ENCODE measurements at regions not wholly inside any gene's neighbourhood (a gene's known extent, or its start where the extent isn't known, plus 50 kb on each side); places are given as distances from the start of the nearest gene placed in this dataset.

- TF ChIP-seq, protein P1, sequence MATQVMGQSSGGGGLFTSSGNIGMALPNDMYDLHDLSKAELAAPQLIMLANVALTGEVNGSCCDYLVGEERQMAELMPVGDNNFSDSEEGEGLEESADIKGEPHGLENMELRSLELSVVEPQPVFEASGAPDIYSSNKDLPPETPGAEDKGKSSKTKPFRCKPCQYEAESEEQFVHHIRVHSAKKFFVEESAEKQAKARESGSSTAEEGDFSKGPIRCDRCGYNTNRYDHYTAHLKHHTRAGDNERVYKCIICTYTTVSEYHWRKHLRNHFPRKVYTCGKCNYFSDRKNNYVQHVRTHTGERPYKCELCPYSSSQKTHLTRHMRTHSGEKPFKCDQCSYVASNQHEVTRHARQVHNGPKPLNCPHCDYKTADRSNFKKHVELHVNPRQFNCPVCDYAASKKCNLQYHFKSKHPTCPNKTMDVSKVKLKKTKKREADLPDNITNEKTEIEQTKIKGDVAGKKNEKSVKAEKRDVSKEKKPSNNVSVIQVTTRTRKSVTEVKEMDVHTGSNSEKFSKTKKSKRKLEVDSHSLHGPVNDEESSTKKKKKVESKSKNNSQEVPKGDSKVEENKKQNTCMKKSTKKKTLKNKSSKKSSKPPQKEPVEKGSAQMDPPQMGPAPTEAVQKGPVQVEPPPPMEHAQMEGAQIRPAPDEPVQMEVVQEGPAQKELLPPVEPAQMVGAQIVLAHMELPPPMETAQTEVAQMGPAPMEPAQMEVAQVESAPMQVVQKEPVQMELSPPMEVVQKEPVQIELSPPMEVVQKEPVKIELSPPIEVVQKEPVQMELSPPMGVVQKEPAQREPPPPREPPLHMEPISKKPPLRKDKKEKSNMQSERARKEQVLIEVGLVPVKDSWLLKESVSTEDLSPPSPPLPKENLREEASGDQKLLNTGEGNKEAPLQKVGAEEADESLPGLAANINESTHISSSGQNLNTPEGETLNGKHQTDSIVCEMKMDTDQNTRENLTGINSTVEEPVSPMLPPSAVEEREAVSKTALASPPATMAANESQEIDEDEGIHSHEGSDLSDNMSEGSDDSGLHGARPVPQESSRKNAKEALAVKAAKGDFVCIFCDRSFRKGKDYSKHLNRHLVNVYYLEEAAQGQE (IDR thresholded peaks at IDR 0.05; ENCODE audit: low read depth): no peak
- TF ChIP-seq FOSL1 (IDR thresholded peaks at IDR 0.05; ENCODE audit: low read depth): no peak
- no peak for TF ChIP-seq SIN3A (IDR thresholded peaks at IDR 0.05; ENCODE audit: low read depth)
- no peak for TF ChIP-seq ZFX (IDR thresholded peaks at IDR 0.05)
- no peak for TF ChIP-seq YY1 (IDR thresholded peaks at IDR 0.05; ENCODE audit: extremely low read depth, insufficient replicate concordance, low read depth, low read length)
- TF ChIP-seq SP1 (IDR thresholded peaks at IDR 0.05; ENCODE audit: low read depth): no peak
- TF ChIP-seq EZH2phosphoT487 (IDR thresholded peaks at IDR 0.05; ENCODE audit: borderline replicate concordance): no peak
- TF ChIP-seq CBX3 (IDR thresholded peaks at IDR 0.05; ENCODE audit: low read depth): no peak
- no peak for TF ChIP-seq JUND (IDR thresholded peaks at IDR 0.05)
- no peak for TF ChIP-seq RAD21 (IDR thresholded peaks at IDR 0.05; ENCODE audit: low read depth)
Observed at GRCh38 chr2:192773044-192773443, 578.3 kb upstream of the TMEFF2 start (continued).

GRCh38 chr2:192749611-192750200 is 555.0 kb upstream of the TMEFF2 start:
- H3K36me3 ChIP-seq (ENCODE audit: control insufficient read depth in 1 of 2, insufficient read depth in 2 of 2, low read length in 2 of 2): no peaks in the 10 kb centered on the region
- intact Hi-C loops (cut with micrococcal nuclease): no loop called here
- BruUV-seq (replicated peaks): no TSS peak
- H3K9me2 ChIP-seq (ENCODE audit: insufficient read depth): no peaks in the 10 kb centered on the region
- ChIA-PET POLR2A (no interaction called here), RAD21 (ENCODE audit: low non-redundant PET in 1 of 2, low total read pairs in 2 of 2, uncharacterized antibody in 2 of 2, unreplicated experiment in 2 of 2) (no interaction called here), CTCF (interaction anchor here (0.6 to 1.4 kb wide), 10 partner anchors 8 to 937 kb away, joined by 3 to 15 read pairs (median 4); no protein-coding TSS in a partner anchor)
- no peaks in the 10 kb centered on the region for H3K4me1 ChIP-seq (ENCODE audit: control insufficient read depth in 1 of 2, insufficient read depth in 2 of 2, low read length in 2 of 2)
- no peak overlapping the region for H3K4me2 ChIP-seq (ENCODE audit: low read length)
- H4K20me1 ChIP-seq (ENCODE audit: insufficient read depth): no peaks in the 10 kb centered on the region; the same call in 1 of the 2 replicates
- no peak overlapping the region for H3K4me3 ChIP-seq (replicated peaks in 1 of 2; ENCODE audit: low read depth in 1 of 2, low read length in 2 of 2)
- DNase-seq (ENCODE audit: low read depth, low spot score): peak; percentile 31
- H3K9ac ChIP-seq (ENCODE audit: low read length): no peak overlapping the region
- no peaks in the 10 kb centered on the region for H3K79me2 ChIP-seq (ENCODE audit: insufficient read depth, low read length)
- H3K9me3 ChIP-seq (ENCODE audit: control insufficient read depth in 1 of 2, insufficient read depth in 1 of 2, low read depth in 1 of 2, low read length in 2 of 2): no peaks in the 10 kb centered on the region
- H2AFZ ChIP-seq (ENCODE audit: low read depth, low read length, poor library complexity, severe bottlenecking): peak overlapping the region; percentile 57
- H3K27ac ChIP-seq (ENCODE audit: low read depth, low read length): no peak overlapping the region
- H3K27me3 ChIP-seq (ENCODE audit: insufficient read depth, low read length): no peaks in the 10 kb centered on the region
- ATAC-seq: peak; percentile 95
- TF ChIP-seq EZH2 (IDR thresholded peaks at IDR 0.05): no peak
- TF ChIP-seq YY1 (IDR thresholded peaks at IDR 0.05; ENCODE audit: extremely low read depth, insufficient replicate concordance, low read depth, low read length): no peak
- TF ChIP-seq SIN3A (IDR thresholded peaks at IDR 0.05; ENCODE audit: low read depth): no peak
- TF ChIP-seq, protein P2, sequence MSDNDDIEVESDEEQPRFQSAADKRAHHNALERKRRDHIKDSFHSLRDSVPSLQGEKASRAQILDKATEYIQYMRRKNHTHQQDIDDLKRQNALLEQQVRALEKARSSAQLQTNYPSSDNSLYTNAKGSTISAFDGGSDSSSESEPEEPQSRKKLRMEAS (IDR thresholded peaks at IDR 0.05): no peak
- no peak for TF ChIP-seq POLR2A (IDR thresholded peaks at IDR 0.05; ENCODE audit: borderline replicate concordance, extremely low read depth, insufficient read depth, insufficient read length)
- TF ChIP-seq, protein P3, sequence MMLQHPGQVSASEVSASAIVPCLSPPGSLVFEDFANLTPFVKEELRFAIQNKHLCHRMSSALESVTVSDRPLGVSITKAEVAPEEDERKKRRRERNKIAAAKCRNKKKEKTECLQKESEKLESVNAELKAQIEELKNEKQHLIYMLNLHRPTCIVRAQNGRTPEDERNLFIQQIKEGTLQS (IDR thresholded peaks at IDR 0.05): no peak
- TF ChIP-seq SP1 (IDR thresholded peaks at IDR 0.05; ENCODE audit: low read depth): no peak
- TF ChIP-seq RAD21 (IDR thresholded peaks at IDR 0.05; ENCODE audit: low read depth): peak; percentile 57
- TF ChIP-seq FOSL1 (IDR thresholded peaks at IDR 0.05; ENCODE audit: low read depth): no peak
- TF ChIP-seq ZFX (IDR thresholded peaks at IDR 0.05): no peak
- no peak for TF ChIP-seq POLR2AphosphoS5 (IDR thresholded peaks at IDR 0.05; ENCODE audit: low read depth, low read length)
- TF ChIP-seq JUND (IDR thresholded peaks at IDR 0.05): no peak
- TF ChIP-seq CTCF (IDR thresholded peaks at IDR 0.05 in 2 of 3, conservative IDR thresholded peaks at IDR 0.05 in 1 of 3; ENCODE audit: borderline replicate concordance in 1 of 3, insufficient read depth in 1 of 3, low read depth in 2 of 3, low read length in 2 of 3): peak; percentile 31 to 58 (median 47); a peak in 5 of 6 replicates
- TF ChIP-seq, protein P4, sequence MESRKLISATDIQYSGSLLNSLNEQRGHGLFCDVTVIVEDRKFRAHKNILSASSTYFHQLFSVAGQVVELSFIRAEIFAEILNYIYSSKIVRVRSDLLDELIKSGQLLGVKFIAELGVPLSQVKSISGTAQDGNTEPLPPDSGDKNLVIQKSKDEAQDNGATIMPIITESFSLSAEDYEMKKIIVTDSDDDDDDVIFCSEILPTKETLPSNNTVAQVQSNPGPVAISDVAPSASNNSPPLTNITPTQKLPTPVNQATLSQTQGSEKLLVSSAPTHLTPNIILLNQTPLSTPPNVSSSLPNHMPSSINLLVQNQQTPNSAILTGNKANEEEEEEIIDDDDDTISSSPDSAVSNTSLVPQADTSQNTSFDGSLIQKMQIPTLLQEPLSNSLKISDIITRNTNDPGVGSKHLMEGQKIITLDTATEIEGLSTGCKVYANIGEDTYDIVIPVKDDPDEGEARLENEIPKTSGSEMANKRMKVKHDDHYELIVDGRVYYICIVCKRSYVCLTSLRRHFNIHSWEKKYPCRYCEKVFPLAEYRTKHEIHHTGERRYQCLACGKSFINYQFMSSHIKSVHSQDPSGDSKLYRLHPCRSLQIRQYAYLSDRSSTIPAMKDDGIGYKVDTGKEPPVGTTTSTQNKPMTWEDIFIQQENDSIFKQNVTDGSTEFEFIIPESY (IDR thresholded peaks at IDR 0.05; ENCODE audit: extremely low read depth, insufficient replicate concordance, low read length): no peak

Data from HCT116 (cell line).